GM12878 (cell line): ENCODE measurements at regions not wholly inside any gene's neighbourhood (a gene's known extent, or its start where the extent isn't known, plus 50 kb on each side); places are given as distances from the start of the nearest gene placed in this dataset.

ENCODE experiments used
- BHLHE40 ChIP-seq, 2 experiments: fragments of 450-650 bp in 1 of 2; IDR thresholded peaks; 2 replicates each; pipeline ENCODE4 v1.6.1; 2011 to 2017; ENCODE audit warnings: low read depth in 2 of 2, borderline replicate concordance in 1 of 2, improper control_type of control experiment in 1 of 2, low read length in 1 of 2, mild to moderate bottlenecking in 1 of 2
- CBX3 ChIP-seq: fragments of 200-600 bp; sonication (generic); IDR thresholded peaks from 2 replicates; pipeline ENCODE4 v1.6.1; 2016; ENCODE audit warnings: low read depth, borderline replicate concordance
- EZH2 ChIP-seq: IDR thresholded peaks from 2 replicates; pipeline ENCODE4 v1.6.1; 2012; ENCODE audit warnings: low read depth, mild to moderate bottlenecking, control low read depth, inconsistent platforms, low read length, borderline replicate concordance; ENCODE audit not compliant: control insufficient read depth
- PBX3 ChIP-seq: IDR thresholded peaks from 2 replicates; pipeline ENCODE4 v1.6.1; 2011; ENCODE audit warnings: mild to moderate bottlenecking, low read depth, low read length, moderate library complexity; ENCODE audit not compliant: insufficient replicate concordance
- POLR2A ChIP-seq: IDR thresholded peaks from 2 replicates; pipeline ENCODE4 v1.6.1; 2011; ENCODE audit warnings: low read depth, mild to moderate bottlenecking, low read length
- TF ChIP-seq, protein P1 (sequence below): fragments of 450-650 bp; IDR thresholded peaks from 2 replicates; pipeline ENCODE4 v1.6.1; 2016; ENCODE audit warnings: mild to moderate bottlenecking, moderate library complexity, borderline replicate concordance
- TF ChIP-seq, protein P2 (sequence below), 3 experiments: IDR thresholded peaks in 2 of 3; conservative IDR thresholded peaks in 1 of 3; 2 replicates each; pipeline ENCODE4 v1.5.1; 2011; ENCODE audit warnings: low read depth in 3 of 3, low read length in 3 of 3, mild to moderate bottlenecking in 3 of 3, control low read depth in 2 of 3, moderate library complexity in 2 of 3, inconsistent platforms in 1 of 3, mixed read lengths in 1 of 3; ENCODE audit not compliant: control insufficient read depth in 2 of 3, insufficient read depth in 1 of 3; ENCODE audit errors: extremely low read depth in 1 of 3

DNA sequence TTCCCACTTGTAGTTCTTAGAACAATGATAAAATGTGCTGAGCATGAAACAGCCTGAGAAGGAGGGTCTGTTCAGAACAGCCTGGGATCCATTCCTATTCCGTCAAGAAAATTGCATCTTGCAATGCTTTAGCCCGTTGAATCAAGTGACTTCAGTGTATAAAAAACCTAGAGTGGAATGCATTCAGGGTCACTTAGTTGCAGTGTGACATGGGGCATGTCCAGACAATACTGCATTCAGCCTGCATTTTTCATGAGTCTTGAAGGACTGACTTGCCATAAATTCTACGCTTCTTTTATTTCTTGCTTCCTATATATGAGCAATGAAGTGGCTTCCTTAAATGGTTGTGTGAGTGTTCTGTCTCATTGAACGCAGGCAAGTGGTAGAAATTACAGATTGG, 758.3 kb upstream of the COBL start:
- TF ChIP-seq CBX3 (no peak), EZH2 (no peak), BHLHE40 (IDR thresholded peaks at IDR 0.05; ENCODE audit: borderline replicate concordance in 1 of 2, low read depth in 2 of 2, low read length in 1 of 2) (no peak), POLR2A (no peak), PBX3 (no peak)
- TF ChIP-seq, protein P1, sequence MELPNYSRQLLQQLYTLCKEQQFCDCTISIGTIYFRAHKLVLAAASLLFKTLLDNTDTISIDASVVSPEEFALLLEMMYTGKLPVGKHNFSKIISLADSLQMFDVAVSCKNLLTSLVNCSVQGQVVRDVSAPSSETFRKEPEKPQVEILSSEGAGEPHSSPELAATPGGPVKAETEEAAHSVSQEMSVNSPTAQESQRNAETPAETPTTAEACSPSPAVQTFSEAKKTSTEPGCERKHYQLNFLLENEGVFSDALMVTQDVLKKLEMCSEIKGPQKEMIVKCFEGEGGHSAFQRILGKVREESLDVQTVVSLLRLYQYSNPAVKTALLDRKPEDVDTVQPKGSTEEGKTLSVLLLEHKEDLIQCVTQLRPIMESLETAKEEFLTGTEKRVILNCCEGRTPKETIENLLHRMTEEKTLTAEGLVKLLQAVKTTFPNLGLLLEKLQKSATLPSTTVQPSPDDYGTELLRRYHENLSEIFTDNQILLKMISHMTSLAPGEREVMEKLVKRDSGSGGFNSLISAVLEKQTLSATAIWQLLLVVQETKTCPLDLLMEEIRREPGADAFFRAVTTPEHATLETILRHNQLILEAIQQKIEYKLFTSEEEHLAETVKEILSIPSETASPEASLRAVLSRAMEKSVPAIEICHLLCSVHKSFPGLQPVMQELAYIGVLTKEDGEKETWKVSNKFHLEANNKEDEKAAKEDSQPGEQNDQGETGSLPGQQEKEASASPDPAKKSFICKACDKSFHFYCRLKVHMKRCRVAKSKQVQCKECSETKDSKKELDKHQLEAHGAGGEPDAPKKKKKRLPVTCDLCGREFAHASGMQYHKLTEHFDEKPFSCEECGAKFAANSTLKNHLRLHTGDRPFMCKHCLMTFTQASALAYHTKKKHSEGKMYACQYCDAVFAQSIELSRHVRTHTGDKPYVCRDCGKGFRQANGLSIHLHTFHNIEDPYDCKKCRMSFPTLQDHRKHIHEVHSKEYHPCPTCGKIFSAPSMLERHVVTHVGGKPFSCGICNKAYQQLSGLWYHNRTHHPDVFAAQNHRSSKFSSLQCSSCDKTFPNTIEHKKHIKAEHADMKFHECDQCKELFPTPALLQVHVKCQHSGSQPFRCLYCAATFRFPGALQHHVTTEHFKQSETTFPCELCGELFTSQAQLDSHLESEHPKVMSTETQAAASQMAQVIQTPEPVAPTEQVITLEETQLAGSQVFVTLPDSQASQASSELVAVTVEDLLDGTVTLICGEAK, result no peak
- TF ChIP-seq, protein P2, sequence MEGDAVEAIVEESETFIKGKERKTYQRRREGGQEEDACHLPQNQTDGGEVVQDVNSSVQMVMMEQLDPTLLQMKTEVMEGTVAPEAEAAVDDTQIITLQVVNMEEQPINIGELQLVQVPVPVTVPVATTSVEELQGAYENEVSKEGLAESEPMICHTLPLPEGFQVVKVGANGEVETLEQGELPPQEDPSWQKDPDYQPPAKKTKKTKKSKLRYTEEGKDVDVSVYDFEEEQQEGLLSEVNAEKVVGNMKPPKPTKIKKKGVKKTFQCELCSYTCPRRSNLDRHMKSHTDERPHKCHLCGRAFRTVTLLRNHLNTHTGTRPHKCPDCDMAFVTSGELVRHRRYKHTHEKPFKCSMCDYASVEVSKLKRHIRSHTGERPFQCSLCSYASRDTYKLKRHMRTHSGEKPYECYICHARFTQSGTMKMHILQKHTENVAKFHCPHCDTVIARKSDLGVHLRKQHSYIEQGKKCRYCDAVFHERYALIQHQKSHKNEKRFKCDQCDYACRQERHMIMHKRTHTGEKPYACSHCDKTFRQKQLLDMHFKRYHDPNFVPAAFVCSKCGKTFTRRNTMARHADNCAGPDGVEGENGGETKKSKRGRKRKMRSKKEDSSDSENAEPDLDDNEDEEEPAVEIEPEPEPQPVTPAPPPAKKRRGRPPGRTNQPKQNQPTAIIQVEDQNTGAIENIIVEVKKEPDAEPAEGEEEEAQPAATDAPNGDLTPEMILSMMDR (IDR thresholded peaks at IDR 0.05 in 2 of 3, conservative IDR thresholded peaks at IDR 0.05 in 1 of 3; ENCODE audit: control insufficient read depth in 2 of 3, extremely low read depth in 1 of 3, insufficient read depth in 1 of 3, low read depth in 3 of 3, low read length in 3 of 3), result no peak
